Right lung (tissue), 2 donors: ENCODE measurements at regions not wholly inside any gene's neighbourhood (a gene's known extent, or its start where the extent isn't known, plus 50 kb on each side); places are given as distances from the start of the nearest gene placed in this dataset.

Experiments used
- DNase-seq, 2 donors: peaks; one replicate each; pipeline ENCODE4 v3.0.0-alpha.2; 2013

DNA sequence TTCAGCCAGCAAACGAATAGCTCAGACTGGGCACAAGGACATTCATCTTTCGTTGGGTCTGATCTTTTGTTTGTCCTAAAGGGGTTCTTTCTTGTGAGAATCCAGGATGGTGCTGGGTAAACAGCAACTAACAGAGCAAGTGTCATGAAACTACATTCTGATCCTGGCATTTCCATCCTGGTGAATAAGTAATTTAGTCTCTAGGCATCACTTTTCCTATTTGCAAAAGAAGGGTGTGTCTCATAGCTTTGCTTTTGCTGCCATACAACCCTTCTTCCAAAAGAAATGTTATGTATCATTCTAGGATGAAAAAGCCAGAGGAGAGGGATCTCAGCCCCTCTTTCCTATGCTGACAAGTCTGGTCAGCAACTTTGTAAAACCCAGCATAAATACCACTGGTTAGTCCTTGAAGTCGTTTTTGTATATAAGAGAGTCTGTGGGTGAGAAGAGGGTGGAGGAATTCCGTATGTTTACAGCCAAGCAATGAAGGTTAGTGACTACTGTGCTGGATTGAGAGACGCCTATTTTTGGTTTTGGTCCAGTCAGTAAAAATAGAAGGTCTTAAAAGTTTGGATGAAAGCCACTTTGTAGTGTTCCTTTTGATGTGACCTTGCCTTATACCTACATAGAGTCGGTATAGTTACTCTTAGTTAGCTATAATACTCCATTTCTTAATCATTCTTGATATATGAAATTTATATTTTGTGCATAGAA, 88.4 kb upstream of the SLC25A13 start:
- no peak for DNase-seq

DNA sequence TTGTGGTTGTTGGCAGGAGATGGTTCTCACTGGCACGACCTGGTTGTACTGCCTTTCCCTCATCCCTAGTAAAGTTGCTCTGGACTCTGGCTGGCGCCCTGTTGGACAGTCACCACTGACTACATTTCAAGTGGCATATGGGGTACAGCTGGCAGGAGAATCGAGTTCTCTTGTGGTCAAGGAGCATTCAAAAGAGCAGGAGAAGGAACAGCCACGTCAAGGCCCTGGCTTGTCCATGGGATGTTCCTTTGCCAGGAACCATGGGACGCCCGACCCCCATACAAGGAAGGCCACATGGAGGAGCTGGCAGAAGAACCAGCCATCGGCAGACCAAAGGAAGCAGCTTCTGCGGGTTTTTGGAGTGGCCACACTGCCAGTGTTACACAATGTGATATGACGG, 87.0 kb upstream of the SLC25A13 start:
- DNase-seq = no peak

DNA sequence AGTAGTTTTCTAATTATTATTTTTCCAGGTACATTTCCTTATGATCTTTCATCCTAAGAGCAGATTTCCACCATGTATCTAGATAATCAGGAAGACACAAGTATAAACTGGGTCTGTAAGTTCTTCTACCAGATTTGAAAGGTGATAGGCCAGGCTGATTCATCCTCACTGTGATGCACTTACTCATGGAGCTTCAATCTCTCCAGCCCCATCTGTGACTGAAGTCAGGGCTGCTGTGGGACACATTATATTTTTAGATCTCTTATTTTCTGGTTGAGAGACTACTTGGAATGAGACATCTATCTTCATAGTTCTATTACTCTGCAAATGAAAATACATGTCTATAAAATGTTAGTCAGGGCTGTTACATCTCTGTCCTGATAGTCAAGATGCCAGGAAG, 85.5 kb upstream of the SLC25A13 start:
- DNase-seq = no peak

DNA sequence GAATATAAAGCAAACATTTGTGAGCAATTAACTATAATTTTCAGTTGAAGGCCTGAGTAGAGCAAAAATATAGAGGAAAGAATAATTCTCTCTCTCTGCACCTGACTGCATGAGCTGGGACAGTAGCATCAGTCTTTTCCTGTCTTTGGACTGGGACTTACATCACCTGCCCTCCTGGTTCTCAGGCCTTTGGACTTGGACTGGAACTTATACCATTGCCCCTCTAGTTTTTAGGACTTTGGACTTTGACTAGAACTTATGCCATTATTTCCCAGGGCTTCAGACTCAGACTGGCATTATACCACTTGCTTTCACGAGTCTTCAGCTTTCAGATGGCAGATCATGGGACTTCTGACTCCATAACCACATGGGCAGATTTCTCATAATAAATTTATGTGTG, 81.0 kb upstream of the SLC25A13 start:
- DNase-seq = no peak

DNA sequence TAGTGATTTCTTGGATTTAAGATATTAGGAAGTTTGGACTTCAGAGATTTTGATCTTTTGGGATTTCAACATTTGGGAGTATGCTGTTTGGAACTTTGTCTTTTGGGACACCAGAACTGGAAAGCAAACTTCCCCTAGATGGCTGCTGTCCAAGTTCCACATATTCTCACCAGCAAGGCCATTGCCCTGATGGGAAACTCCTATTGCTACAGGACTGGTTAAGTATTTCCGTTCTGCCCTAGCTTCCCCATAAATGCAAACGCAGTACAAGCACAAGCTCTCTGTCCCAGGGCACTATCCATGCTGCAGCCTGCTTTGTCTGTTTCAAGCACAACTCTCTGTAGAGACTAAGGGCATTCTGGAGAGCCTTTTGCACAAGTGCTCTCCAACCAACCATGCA, 79.3 kb upstream of the SLC25A13 start:
- no peak for DNase-seq

DNA sequence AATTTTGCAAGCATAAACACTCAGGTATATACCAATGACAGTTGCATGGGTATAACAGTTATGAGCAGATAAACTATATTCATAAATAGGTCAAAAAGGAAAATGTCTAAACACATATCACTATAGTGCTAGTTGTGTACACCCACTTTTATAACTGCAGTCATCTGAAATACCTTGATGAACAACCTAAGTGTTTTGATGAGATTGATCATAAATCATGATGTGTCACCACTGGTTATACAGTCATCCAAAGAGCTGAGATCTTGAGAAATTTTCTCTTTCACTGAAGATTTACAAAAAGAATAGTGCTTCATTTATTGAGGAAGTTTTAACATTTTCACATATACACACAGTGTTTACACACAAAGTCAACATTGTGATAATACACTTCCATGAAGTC, 78.6 kb upstream of the SLC25A13 start:
- DNase-seq = no peak

DNA sequence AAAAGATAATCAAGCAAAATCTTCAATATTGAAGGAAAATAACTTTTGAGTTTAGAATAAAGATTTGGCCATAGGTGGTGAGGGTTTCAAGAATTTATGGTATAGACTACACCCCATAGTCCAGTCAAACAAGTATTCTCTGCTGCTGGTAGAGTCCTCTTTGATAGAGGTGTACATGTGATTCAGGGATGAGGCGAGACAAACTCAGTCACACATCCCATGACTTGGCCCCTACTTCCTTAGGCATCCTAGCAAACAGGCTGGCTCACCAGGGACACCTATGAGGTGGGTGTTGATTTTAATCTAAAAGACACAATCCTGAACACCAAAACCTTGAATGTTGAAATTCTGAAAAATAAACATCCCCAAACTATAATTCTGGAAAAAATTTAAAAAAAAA, 78.1 kb upstream of the SLC25A13 start:
- no peak for DNase-seq

DNA sequence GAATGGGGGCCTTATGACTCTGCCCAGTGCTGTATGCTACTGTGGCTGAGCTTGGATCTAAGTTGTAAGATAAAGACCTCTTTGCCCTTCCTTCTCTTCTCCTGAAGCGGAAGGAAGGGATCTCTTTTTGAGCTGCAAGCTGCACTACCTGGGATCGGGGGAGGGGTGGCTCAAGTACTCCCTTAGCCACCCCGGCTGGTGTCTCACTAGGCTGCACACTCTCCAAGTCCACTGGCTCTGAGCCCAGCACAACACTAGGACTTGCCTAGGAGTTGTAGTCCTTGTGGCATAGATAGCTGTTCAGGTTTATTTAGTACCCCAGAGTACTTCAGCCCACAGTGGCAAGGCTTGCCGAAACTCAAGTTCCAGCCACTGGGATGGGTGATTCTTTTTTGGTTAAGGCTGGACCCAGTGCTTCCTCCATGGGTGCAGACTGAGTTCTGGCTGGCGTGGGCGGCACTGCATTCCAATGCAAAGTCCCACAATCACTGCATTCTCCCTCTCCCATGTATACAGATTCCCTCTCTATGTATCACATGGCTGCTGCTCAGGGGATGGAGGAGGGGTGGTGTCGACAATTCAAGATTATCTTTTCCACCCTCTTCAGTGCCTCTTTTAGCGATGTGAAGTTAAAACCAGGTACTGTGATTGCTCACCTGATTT, 76.2 kb upstream of the SLC25A13 start:
- no peak for DNase-seq

DNA sequence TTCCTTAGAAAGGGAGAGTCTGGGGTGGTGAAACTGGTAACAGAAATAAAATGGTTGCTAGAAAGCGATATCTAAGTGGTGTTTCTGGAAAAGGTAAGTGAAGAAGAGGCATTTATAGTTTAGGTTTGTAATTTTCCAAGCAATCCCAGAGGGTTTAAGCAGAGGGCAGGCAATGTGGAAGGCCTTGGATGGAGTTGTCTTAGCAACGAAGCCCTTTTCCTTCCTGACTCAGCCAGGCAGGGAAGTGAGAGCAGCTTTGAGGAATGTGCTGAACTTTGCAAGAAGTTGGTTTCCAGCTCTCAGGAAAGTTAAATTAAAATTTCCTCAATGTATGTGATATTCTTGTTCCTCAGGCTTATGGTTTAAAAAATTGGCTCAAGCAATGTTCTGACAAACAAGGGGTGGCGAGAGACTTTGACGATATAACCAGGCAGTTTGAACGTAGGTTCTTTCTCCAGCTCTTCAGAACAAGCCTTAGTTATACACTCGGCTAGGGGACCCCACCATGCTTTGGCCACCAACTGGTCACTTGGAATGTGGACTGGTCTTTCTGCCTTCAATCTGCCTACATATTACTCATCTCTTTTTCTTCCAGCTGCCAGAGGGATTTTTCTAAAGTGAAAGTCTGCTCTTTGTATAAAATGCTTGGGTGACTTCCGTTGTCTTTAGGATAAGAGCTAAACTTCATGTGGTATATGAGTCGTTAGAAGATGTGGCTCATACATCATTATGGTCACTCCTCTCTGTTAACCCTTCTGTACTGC, 66.9 kb upstream of the SLC25A13 start:
- DNase-seq = no peak

DNA sequence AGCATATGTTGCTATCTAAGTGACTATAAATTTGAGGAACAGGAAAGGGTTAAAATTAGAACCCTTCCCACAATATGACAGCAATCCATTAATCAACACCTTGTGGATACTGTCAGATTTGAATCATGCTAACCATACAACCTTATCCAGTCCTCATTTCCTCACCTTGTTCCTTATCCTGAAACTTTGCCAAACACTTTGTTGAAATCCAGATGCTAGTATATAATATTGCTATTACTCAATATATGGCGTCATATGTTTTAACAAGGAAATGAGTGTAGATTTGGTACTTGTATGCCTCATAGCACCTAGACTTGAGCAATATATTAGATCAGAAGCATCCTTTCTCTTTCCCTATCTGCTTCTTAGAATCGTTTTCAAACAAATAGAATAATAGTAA, 66.3 kb upstream of the SLC25A13 start:
- DNase-seq = no peak

DNA sequence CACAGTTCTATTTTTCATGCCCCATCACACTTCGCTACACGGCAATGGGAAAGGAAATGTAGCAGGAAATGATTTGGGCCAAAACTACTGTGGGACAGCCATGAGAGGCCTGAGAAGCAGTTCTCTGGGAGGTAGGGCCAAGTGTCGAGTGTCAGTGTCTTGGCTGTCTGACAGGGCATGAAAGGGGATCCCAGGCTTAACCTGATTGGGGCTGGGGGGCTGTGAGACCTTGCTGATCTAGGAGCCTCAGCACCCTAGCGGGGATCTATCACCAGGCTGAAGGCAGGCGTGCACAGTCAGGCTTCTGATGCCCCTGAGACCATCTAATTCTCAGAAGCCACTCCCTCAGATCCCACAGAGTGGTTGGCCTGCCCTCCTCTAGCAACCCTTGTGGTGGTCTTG, 58.2 kb upstream of the SLC25A13 start:
- no peak for DNase-seq

DNA sequence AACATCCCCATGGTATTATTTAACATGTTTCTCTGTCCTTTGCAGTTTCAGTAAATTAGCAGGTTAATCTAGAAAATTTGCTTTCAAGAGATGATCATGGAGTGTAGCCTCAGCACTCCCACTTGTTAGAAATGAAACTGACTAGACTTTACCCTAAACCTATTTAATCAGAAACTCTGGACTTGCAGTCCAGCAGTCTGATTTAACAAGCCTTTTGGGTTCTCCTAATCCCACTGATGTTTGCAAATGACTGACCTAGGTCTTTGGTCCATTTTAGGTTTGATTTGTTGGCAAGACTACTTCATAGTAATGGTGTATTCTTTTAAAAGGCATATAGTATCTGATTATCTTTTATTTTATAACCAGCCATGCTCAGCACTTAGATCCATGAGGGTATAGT, 55.5 kb upstream of the SLC25A13 start:
- DNase-seq = no peak
